Renal cortical epithelial cell (primary cell): ENCODE measurements at regions not wholly inside any gene's neighbourhood (a gene's known extent, or its start where the extent isn't known, plus 50 kb on each side); places are given as distances from the start of the nearest gene placed in this dataset.

Source experiments
- DNase-seq: peaks from one replicate; pipeline ENCODE4 v3.0.0-alpha.2; 2011; ENCODE audit warnings: low read depth

DNA sequence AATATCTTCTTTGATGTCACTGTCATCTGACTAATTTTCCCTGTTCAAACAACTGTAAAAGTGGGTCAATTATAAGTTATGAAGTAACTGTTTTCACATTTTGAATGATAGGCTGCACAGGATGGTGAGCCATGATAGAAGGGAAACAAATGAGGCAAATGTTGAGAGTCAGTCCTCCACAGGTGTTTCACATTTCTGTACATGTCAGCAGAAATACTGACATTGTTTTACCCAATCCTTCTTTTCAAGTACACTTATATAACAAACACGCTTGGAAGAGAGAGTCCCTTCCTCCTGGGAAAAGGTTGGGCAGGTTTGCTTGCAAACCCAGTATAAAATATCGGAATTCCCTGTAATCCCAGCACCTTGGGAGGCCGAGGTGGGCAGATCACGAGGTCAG is 1251.5 kb downstream of the SLC16A7 start:
- DNase-seq = no peak

- DNase-seq = no peak
These were observed 1253.9 kb downstream of the SLC16A7 start for GRCh38 chr12:60849723-60850122.

GRCh38 chr12:60853407-60853806 is 1257.6 kb downstream of the SLC16A7 start:
- no peak for DNase-seq

DNA sequence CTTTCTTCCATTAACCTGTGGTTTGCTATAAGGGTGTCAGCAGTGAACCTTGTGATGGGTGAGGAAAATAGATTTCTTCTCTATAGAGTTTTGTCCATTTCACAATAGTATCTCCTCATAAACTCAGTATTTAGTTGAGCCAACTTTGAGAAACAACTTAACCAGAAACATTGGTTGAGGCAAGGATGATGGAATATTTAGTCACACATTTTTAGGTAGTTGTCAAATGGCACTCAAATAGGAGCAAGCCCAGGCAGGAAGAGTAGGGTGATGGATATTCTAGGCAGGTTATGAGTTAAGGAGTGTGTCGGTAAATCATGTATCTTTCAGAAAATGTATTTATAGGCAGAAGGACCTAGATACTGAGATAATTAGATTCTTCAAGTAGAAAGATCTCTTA is 1267.6 kb downstream of the SLC16A7 start:
- DNase-seq = no peak

GRCh38 chr12:60872219-60872618 is 1276.4 kb downstream of the SLC16A7 start:
- no peak for DNase-seq

GRCh38 chr12:60872850-60873713 is 1277.3 kb downstream of the SLC16A7 start:
- DNase-seq = no peak

DNA sequence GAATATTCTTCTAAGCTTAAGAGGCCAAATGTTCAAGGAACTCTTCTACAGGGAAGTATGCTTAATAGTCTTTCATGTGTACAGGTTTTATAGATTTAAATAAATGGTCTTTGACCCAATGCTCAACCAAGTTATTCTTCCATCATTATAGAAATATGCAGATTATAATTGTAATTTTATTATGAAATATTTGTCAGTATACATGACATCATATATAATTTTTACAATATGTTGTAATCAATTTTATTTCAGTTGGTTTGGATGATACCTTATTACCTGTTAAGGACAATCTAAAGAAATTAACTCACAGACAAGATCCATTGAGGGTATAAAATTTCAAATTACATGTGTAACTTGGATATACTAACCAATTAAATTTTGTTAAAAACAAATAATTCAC is 1278.3 kb downstream of the SLC16A7 start:
- DNase-seq = no peak

DNA sequence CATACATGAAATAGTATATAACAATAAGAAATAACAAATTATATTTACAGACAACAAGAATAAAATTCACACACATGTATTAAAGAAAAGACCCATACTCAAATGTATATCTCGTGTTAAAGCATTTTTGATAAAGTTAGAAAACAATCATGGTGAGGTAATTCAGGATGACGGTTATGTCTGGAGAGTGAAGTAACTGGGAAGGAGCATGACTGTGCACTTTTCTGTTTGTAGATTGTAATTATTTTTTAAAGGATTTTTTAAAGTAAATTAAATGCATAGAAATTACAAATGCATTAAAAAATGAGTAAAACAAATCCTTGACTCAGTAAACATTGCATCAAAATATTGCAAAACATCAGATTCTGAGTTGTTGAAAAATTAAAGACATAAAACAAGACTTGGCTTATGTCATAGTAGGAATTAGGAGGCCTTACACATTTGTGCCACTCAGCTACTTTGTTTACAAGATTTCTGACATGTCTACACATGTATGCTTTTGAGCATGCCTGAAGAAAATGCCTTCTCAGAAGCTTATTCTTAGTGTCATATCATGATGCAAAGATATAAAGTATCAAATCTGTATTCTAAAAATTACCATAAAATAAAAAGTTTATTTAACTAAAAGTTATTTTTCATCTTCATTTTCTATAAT is 1325.1 kb downstream of the SLC16A7 start:
- DNase-seq = no peak

DNA sequence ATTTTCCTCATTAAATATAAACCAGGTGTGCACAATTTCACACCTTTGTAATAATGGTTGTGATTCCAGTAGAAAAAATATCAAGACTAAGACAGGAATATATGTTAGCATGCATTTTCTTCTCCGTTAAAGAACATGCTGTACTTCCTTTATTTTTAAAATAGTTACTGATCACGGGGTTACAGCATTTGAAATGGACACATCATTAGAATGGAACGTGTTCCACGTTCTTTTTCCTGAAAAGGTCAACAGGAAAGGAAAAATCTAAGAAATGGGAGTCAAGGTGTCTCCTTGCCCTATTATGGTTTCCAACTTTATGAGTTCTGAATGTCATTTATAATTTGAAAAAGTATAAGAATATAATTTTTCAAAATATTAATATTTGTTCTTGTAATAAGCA is 1325.7 kb downstream of the SLC16A7 start:
- DNase-seq = no peak

GRCh38 chr12:60926256-60926655 is 1330.4 kb downstream of the SLC16A7 start:
- DNase-seq = no peak

GRCh38 chr12:60930151-60930550 is 1330.1 kb upstream of the USP15 start:
- DNase-seq = no peak

DNA sequence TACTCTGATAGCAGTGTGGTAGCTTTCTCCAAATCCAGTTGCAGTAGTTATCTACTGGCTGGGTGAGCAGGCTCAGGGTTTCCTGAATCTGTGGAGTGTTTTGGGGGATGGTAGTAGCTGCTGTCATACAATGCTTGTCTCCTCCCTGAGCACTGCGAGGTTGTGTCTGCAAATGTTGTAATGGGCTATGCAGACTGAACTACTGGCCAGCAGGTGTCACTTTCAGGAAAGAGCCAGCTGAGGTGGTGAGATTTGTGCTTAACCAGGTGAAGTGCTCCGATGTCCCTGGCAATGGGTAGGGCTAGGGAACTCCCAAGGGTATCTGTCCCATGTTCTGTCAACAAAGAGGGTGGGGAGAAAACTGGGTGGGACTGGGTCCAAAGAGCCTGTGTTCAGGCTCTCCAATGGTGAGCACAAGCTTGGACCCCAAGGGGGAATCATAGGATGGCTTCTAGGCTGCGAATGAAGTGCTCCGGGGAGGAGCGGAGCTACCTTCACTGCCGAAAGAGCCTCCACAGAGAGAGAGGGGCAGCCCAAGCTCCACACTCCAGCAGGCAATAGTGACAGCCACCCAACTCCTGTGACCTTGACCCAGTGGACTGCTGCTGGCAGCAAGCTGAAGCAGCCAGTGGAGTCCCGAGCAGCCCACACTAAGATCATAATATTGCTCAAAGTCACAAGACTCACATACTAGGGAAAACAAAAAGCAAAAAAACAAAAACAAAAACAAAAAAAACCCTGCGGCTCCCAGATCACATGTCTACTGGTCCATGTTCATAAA is 1324.0 kb upstream of the USP15 start:
- DNase-seq = no peak

- no peak for DNase-seq
These were observed 1312.7 kb upstream of the USP15 start for GRCh38 chr12:60947533-60947932.

DNA sequence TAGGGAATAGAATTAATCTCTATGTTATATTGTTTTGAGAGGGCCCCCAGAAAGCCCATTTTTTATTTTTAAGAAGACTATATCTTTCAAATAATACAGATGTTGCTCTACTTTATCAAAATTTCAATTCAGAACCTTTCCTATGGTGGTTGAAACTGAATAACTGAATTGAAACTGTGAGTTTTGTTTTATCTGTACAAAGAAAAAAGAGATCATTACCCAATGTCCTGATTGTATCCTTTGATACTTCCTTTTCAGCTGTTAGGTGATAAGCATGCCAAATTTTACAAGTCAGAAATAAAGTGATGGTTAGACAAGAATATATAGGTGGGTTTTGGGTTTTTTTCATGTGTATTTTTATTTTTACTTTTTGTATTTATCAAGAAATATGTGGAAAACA is 1293.1 kb upstream of the USP15 start:
- DNase-seq = no peak

DNA sequence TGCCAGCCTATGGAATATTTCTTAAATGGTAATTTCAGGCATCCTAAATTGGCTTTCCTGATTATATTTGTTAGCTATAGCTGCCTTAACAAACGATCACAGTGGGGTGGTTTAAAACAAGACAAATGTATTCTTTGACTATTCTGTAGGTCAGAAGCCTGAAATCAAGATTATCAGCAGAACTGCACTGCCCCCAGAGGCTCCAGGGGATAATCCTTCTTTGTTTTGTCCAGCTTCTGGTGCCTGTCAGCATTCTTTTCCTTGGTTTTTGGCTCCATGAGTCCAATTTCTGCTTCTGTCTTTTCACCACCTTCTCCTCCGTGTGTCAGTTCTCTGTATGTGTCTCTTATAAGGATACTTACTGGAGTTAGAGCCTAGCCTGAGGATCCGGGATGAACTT is 1282.2 kb upstream of the USP15 start:
- DNase-seq = no peak

DNA sequence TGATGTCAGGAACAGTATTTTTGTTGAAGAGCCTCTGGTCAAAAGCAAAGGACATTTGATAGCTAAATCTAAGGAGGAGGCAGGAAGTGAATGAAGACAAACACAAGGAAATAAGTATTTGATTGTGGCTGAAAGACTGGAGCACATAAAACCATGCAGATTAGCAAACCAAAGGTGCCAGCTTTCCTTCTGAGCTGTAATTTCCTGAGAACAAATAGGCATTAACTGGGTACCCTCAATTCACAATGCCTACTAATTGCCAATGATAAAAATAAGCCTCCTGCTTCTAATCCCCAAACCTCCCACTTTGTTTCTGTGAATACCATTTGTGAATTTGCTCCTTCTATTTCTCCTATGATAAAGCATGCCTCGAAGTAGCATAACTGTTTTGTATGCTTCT is 1279.6 kb upstream of the USP15 start:
- no peak for DNase-seq

DNA sequence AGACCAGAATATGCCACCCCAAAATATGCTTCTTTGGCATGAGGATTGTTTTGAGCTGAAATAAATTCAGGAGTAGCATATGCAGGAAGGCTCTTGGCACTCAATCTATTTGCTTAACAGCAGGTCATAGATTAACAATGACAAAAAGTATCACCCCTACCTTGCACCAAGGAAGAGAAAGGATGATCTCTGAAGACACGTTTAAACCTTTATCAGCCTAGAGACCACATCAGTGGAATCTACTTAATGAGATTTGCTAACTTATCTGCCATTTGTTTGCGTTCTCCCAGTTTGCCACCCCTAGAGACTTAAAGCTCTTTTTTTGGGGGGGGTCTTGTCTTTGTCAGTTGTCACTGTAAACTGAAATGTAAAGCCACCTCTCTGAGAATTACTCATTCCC is 1278.7 kb upstream of the USP15 start:
- DNase-seq = no peak

DNA sequence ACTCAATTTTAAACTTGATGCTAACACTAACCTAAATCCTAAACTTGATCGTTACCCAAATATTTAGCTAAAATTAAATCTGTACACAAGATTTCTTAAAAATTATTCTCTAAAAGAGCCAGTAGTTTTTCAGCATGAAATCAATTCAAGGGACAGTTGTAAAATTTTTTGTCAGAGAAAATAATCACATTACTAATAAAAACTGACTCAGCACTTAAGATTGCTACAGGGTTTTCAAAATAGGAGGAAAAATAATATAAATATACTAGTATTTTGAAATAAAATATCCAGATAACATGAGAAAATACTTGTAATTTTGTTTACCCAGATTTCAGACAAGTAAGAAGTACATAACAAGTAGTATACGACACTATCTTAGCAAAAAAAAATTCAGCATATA is 1268.1 kb upstream of the USP15 start:
- DNase-seq = no peak

- DNase-seq = no peak
These were observed 1264.9 kb upstream of the USP15 start for GRCh38 chr12:60995256-60995825.

DNA sequence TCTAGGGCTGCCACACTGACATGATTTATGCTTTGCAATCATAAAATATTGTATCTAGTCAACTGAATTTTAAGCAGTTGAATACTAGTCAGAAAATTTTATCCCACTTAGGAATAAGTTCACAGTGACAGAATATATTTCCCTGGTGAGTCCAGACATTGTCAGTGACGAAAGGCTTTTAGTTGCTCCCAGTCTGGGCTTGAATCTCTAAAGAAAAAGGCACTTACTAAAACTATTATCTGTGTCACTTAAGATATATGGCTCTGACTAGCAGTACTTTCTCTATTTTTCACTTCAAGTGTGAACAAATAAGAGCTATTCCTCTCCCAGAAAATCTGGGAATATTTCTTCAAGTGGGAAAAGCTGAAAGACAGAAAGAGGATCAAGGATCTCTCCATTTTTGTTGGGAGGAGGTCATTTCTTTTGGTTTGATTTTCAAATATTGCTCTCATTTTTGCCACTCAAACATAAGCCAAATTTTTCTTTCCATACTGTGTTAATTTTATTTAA is 1262.3 kb upstream of the USP15 start:
- no peak for DNase-seq

- DNase-seq = no peak
These were observed 1251.0 kb upstream of the USP15 start for GRCh38 chr12:61009192-61009591.

GRCh38 chr12:61011767-61012423 is 1248.3 kb upstream of the USP15 start:
- no peak for DNase-seq
